Fibroblast of lung (primary cell): ENCODE measurements at regions not wholly inside any gene's neighbourhood (a gene's known extent, or its start where the extent isn't known, plus 50 kb on each side); places are given as distances from the start of the nearest gene placed in this dataset.

Experiments
- CTCF ChIP-seq, 2 donors: IDR thresholded peaks in 1 of 2; conservative IDR thresholded peaks in 1 of 2; 1 replicate in 1 of 2; 2 replicates in 1 of 2; pipeline ENCODE4 v1.5.1; 2011 to 2012; ENCODE audit warnings: low read length in 2 of 2, control low read depth in 1 of 2, inconsistent platforms in 1 of 2, low read depth in 1 of 2, mild to moderate bottlenecking in 1 of 2
- EZH2 ChIP-seq: IDR thresholded peaks from 2 replicates; pipeline ENCODE4 v1.5.1; 2012; ENCODE audit warnings: low read length, control low read depth, mild to moderate bottlenecking; ENCODE audit errors: missing control alignments

- TF ChIP-seq CTCF (conservative IDR thresholded peaks at IDR 0.05 in 1 of 2, IDR thresholded peaks at IDR 0.05 in 1 of 2; ENCODE audit: low read depth in 1 of 2, low read length in 2 of 2), result no peak
- no peak for TF ChIP-seq EZH2
Observed at GRCh38 chr5:164266571-164266970, 761.2 kb downstream of the MAT2B start.
